Right lobe of liver (tissue), 6 donors: ENCODE measurements at regions not wholly inside any gene's neighbourhood (a gene's known extent, or its start where the extent isn't known, plus 50 kb on each side); places are given as distances from the start of the nearest gene placed in this dataset.

Source experiments
- ATAC-seq, 4 donors: fragments of 200-7000 bp; cut with Tn5 transposase; one replicate each; pipeline ENCODE4 v1.9.1; 2020; ENCODE audit warnings: mild to moderate bottlenecking in 4 of 4, moderate library complexity in 4 of 4
- DNase-seq, 3 donors: peaks; one replicate each; pipeline ENCODE4 v3.0.0-alpha.2; 2020
- H3K27ac ChIP-seq, 3 donors: fragments of 200-600 bp; one replicate each; pipeline ENCODE4 v1.8.0; 2022
- H3K27me3 ChIP-seq, 2 donors: fragments of 200-600 bp; one replicate each; pipeline ENCODE4 v1.8.0; 2022
- H3K36me3 ChIP-seq, 4 donors: fragments of 200-600 bp; sonication (generic) in 1 of 4; one replicate each; pipeline versions ENCODE4 v1.5.1 to v1.8.0; 2017 to 2022; ENCODE audit warnings: control low read depth in 1 of 4
- H3K4me1 ChIP-seq, 4 donors: fragments of 200-600 bp; sonication (generic) in 1 of 4; one replicate each; pipeline versions ENCODE4 v1.5.1 to v1.8.0; 2017 to 2022; ENCODE audit warnings: control low read depth in 1 of 4
- H3K4me3 ChIP-seq, 3 donors: fragments of 200-600 bp; one replicate each; pipeline ENCODE4 v1.8.0; 2022
- H3K9me3 ChIP-seq, 4 donors: fragments of 200-600 bp; sonication (generic) in 1 of 4; one replicate each; pipeline versions ENCODE4 v1.5.1 to v1.8.0; 2017 to 2022; ENCODE audit warnings: control low read depth in 1 of 4
- CTCF ChIP-seq, 4 donors: fragments of 200-600 bp in 3 of 4; fragments of 450-650 bp in 1 of 4; IDR thresholded peaks; one replicate each; pipeline versions ENCODE4 v1.5.1 to v1.8.0; 2016 to 2022; ENCODE audit warnings: antibody characterized with exemption in 4 of 4, mild to moderate bottlenecking in 2 of 4
- POLR2A ChIP-seq: fragments of 450-650 bp; IDR thresholded peaks from one replicate; pipeline ENCODE4 v1.6.1; 2017; ENCODE audit warnings: antibody characterized with exemption, mild to moderate bottlenecking
- WGBS: methylation state at CpG from one replicate; pipeline ENCODE4 v1.1.6; 2018; ENCODE audit warnings: low coverage, low lambda C conversion rate; ENCODE audit not compliant: insufficient coverage; ENCODE audit errors: missing lambda C conversion rate; 5-methylcytosine and 5-hydroxymethylcytosine counted together
- intact Hi-C, 2 donors: fragments of 100-400 bp; cut with DNase I; formaldehyde crosslinking; loops; one replicate each; pipeline versions ENCODE4 v1.11.2 to v1.14.1; 2022
- donor health status: DM: no; HTN: yes; CAD: no.
- donor health status: DM: no; HTN: no; CAD: no.
- donor health status: DM: no; HTN: no; CAD: no.
- donor health status: DM: no; HTN: yes; CAD: no.
- donor health status: DM: no; HTN: yes; CAD: no.

GRCh38 chr17:37802061-37802595 lies 57.3 kb upstream of the HNF1B start:
- 66% methylated on average over 3 of the region's 3 CpGs for WGBS
- TF ChIP-seq POLR2A, result no peak
- no peak for TF ChIP-seq CTCF (IDR thresholded peaks at IDR 0.05)
- H3K9me3 ChIP-seq, result no peaks in the 10 kb centered on the region
- H3K4me1 ChIP-seq, result peaks cover 0 to 13% (median 6%) of the 10 kb centered on the region in 4 donors
- no peaks in the 10 kb centered on the region for H3K36me3 ChIP-seq
- intact Hi-C loops, result no loop called here
- no peak overlapping the region for H3K27ac ChIP-seq
- ATAC-seq, result no peak
- H3K27me3 ChIP-seq, result no peaks in the 10 kb centered on the region
- DNase-seq, result no peak
- H3K4me3 ChIP-seq, result no peak overlapping the region

- Histone ChIP-seq H3K4me1 (peaks cover 0 to 13% (median 6%) of the 10 kb centered on the region in 4 donors), H3K27me3 (no peaks in the 10 kb centered on the region), H3K9me3 (no peaks in the 10 kb centered on the region), H3K4me3 (no peak overlapping the region), H3K27ac (no peak overlapping the region), H3K36me3 (no peaks in the 10 kb centered on the region)
- no peak for DNase-seq
- no peak for TF ChIP-seq POLR2A
- no peak for TF ChIP-seq CTCF (IDR thresholded peaks at IDR 0.05)
- ATAC-seq, result no peak
- 61% methylated on average over 2 of the region's 5 CpGs for WGBS
- intact Hi-C loops, result no loop called here
Measured at GRCh38 chr17:37801171-37801570, 56.3 kb upstream of the HNF1B start.

- peaks cover 0 to under 1% (median 0%) of the 10 kb centered on the region in 4 donors for H3K4me1 ChIP-seq
- TF ChIP-seq POLR2A (no peak), CTCF (IDR thresholded peaks at IDR 0.05) (no peak)
Measured at GRCh38 chr17:37797206-37797605, 52.3 kb upstream of the HNF1B start.

GRCh38 chr17:37796076-37796475 lies 51.2 kb upstream of the HNF1B start:
- 98% methylated on average over 5 of the region's 8 CpGs for WGBS
- TF ChIP-seq POLR2A, result no peak
- TF ChIP-seq CTCF (IDR thresholded peaks at IDR 0.05), result no peak
- H3K27me3 ChIP-seq, result no peaks in the 10 kb centered on the region
- intact Hi-C loops, result no loop called here
- H3K4me3 ChIP-seq, result no peak overlapping the region
- H3K36me3 ChIP-seq, result no peaks in the 10 kb centered on the region
- peak in 1 of 4 donors; percentile 21 for ATAC-seq
- no peaks in the 10 kb centered on the region for H3K9me3 ChIP-seq
- DNase-seq, result no peak
- no peak overlapping the region for H3K27ac ChIP-seq
- no peaks in the 10 kb centered on the region for H3K4me1 ChIP-seq

More at GRCh38 chr17:37797206-37797605, 52.3 kb upstream of the HNF1B start:
- Histone ChIP-seq H3K4me3 (no peak overlapping the region), H3K36me3 (no peaks in the 10 kb centered on the region), H3K27me3 (no peaks in the 10 kb centered on the region), H3K9me3 (no peaks in the 10 kb centered on the region), H3K27ac (no peak overlapping the region)
- ATAC-seq, result no peak
- DNase-seq, result no peak
- intact Hi-C loops, result no loop called here
